ENCODE measurements at regions not wholly inside any gene's neighbourhood (a gene's known extent, or its start where the extent isn't known, plus 50 kb on each side); places are given as distances from the start of the nearest gene placed in this dataset.

- Histone ChIP-seq H2AK5ac (ENCODE audit: insufficient read length, low read length) (no peak overlapping the region), H3K9me3 (ENCODE audit: control insufficient read depth, low read depth, low read length) (no peaks in the 10 kb centered on the region), H3K23ac (ENCODE audit: insufficient read length, low read depth, low read length) (no peak overlapping the region), H3K23me2 (ENCODE audit: insufficient read length, low read depth, low read length, poor library complexity, severe bottlenecking) (no peaks in the 10 kb centered on the region), H3K4me2 (ENCODE audit: insufficient read depth, insufficient read length, low read length) (no peak overlapping the region), H4K8ac (replicated peaks; ENCODE audit: insufficient read length, low read depth, low read length) (no peak overlapping the region), H3K9ac (ENCODE audit: extremely low read depth, insufficient read length, low read length) (no peak overlapping the region), H4K5ac (ENCODE audit: insufficient read length, low read depth, low read length) (no peak overlapping the region), H3K14ac (ENCODE audit: insufficient read depth, low read length) (no peak overlapping the region), H3K4me1 (ENCODE audit: insufficient read depth, low read length) (no peaks in the 10 kb centered on the region), H2BK20ac (ENCODE audit: low read depth, low read length, poor library complexity, severe bottlenecking) (no peak overlapping the region), H3K56ac (ENCODE audit: insufficient read length, low read depth, low read length) (no peak overlapping the region), H3K18ac (ENCODE audit: insufficient read length, low read depth, low read length) (no peak overlapping the region), H3K4ac (ENCODE audit: low read depth, low read length) (no peak overlapping the region), H4K91ac (ENCODE audit: insufficient read length, low read depth, low read length) (no peak overlapping the region), H2BK15ac (ENCODE audit: low read depth, low read length) (no peak overlapping the region), H2AFZ (ENCODE audit: low read length) (no peak overlapping the region), H2BK120ac (ENCODE audit: low read depth, low read length, poor library complexity, severe bottlenecking) (no peak overlapping the region), H3T11ph (ENCODE audit: low read length) (no peak overlapping the region), H4K20me1 (ENCODE audit: control insufficient read depth, insufficient read depth, insufficient read length) (no peaks in the 10 kb centered on the region), H2BK12ac (ENCODE audit: insufficient read length, low read depth, low read length) (no peak overlapping the region), H3K27me3 (ENCODE audit: insufficient read depth, low read length) (no peaks in the 10 kb centered on the region), H3K27ac (ENCODE audit: insufficient read length, low read depth, low read length) (no peak overlapping the region), H3K79me1 (ENCODE audit: insufficient read depth, low read depth, low read length, poor library complexity, severe bottlenecking) (no peaks in the 10 kb centered on the region), H2BK5ac (ENCODE audit: insufficient read length, low read length) (no peak overlapping the region), H3K79me2 (ENCODE audit: insufficient read depth, low read length) (no peaks in the 10 kb centered on the region)
- no peaks in the 10 kb centered on the region; a peak in 1 of 5 replicates for H3K9me3 Mint-ChIP-seq
- no peak for TF ChIP-seq CTCF (conservative IDR thresholded peaks at IDR 0.05)
- H3K4me3 Mint-ChIP-seq, result no peak overlapping the region
- H3K36me3 Mint-ChIP-seq (ENCODE audit: insufficient read depth in 1 of 3, low read depth in 3 of 3), result no peaks in the 10 kb centered on the region
- DNase-seq, result no peak
- no peaks in the 10 kb centered on the region for H3K4me1 Mint-ChIP-seq
- WGBS (ENCODE audit: extremely low coverage, insufficient read length, low lambda C conversion rate), result no CpG with 5 or more reads among the region's 2 CpGs
- H3K27ac Mint-ChIP-seq, result no peak overlapping the region
- H3K27me3 Mint-ChIP-seq (ENCODE audit: low read depth), result no peaks in the 10 kb centered on the region
Measured at GRCh38 chr2:145323512-145323911, 803.6 kb upstream of the ZEB2 start.
